Breast epithelium (tissue), 3 donors: ENCODE measurements at regions not wholly inside any gene's neighbourhood (a gene's known extent, or its start where the extent isn't known, plus 50 kb on each side); places are given as distances from the start of the nearest gene placed in this dataset.
"Not testable (repeated sequence)": the region's sequence is repeated elsewhere in the genome, so short reads cannot be mapped to it uniquely, and the experiment has no call there.

Experiments
- CTCF ChIP-seq, 3 donors: fragments of 450-650 bp; IDR thresholded peaks; one replicate each; pipeline ENCODE4 v1.5.1; 2016 to 2017; ENCODE audit warnings: antibody characterized with exemption in 3 of 3, mild to moderate bottlenecking in 3 of 3, moderate library complexity in 3 of 3
- POLR2A ChIP-seq: fragments of 450-650 bp; IDR thresholded peaks from one replicate; pipeline ENCODE4 v1.6.1; 2016; ENCODE audit warnings: antibody characterized with exemption, mild to moderate bottlenecking, moderate library complexity
- POLR2AphosphoS5 ChIP-seq, 3 donors: sonication (generic); formaldehyde crosslinking; IDR thresholded peaks; one replicate each; pipeline ENCODE4 v1.6.1; 2017; ENCODE audit warnings: antibody characterized with exemption in 3 of 3

GRCh38 chr13:111440492-111440891, 120.0 kb downstream of the TEX29 start:
- not testable (repeated sequence) for TF ChIP-seq POLR2A; POLR2AphosphoS5 (IDR thresholded peaks at IDR 0.05); CTCF (IDR thresholded peaks at IDR 0.05)
